Kidney (tissue), 13 donors: ENCODE measurements at regions not wholly inside any gene's neighbourhood (a gene's known extent, or its start where the extent isn't known, plus 50 kb on each side); places are given as distances from the start of the nearest gene placed in this dataset.

ENCODE experiments used
- DNase-seq, 5 donors: peaks; one replicate each; pipeline ENCODE4 v3.0.0-alpha.2; 2013 to 2020
- FAIRE-seq: peaks from 2 replicates; lab custom pipeline; 2012; peaks lifted over from hg19 to GRCh38; lab: Jason Lieb, UNC
- H3K27ac ChIP-seq, 2 donors: one replicate each; pipeline ENCODE4 v1.7.0; 2013; ENCODE audit warnings: low read depth in 2 of 2, low read length in 2 of 2, inconsistent platforms in 1 of 2
- H3K27me3 ChIP-seq: one replicate; pipeline ENCODE4 v1.7.1; 2013; ENCODE audit warnings: low read length, inconsistent platforms; ENCODE audit not compliant: control insufficient read depth, insufficient read depth
- H3K36me3 ChIP-seq, 3 donors: one replicate each; pipeline versions ENCODE4 v1.7.0 to v1.7.1; 2013; ENCODE audit warnings: low read length in 3 of 3, control low read depth in 1 of 3, inconsistent platforms in 1 of 3; ENCODE audit not compliant: insufficient read depth in 3 of 3, control insufficient read depth in 2 of 3
- H3K4me1 ChIP-seq, 3 donors: one replicate each; pipeline versions ENCODE4 v1.7.0 to v1.7.1; 2013; ENCODE audit warnings: low read length in 3 of 3, inconsistent platforms in 1 of 3, low read depth in 1 of 3; ENCODE audit not compliant: control insufficient read depth in 2 of 3, insufficient read depth in 2 of 3
- H3K4me3 ChIP-seq, 3 donors: one replicate each; pipeline versions ENCODE4 v1.7.0 to v1.8.1; 2013; ENCODE audit warnings: low read length in 3 of 3, control low read depth in 1 of 3, inconsistent platforms in 1 of 3
- H3K9ac ChIP-seq, 3 donors: one replicate each; pipeline versions ENCODE4 v1.7.0 to v1.7.1; 2013; ENCODE audit warnings: low read length in 3 of 3, control low read depth in 1 of 3, inconsistent platforms in 1 of 3
- H3K9me3 ChIP-seq, 3 donors: one replicate each; pipeline versions ENCODE4 v1.7.0 to v1.7.1; 2013; ENCODE audit warnings: low read length in 3 of 3, control low read depth in 1 of 3, inconsistent platforms in 1 of 3; ENCODE audit not compliant: control insufficient read depth in 2 of 3, insufficient read depth in 1 of 3
- CTCF ChIP-seq: IDR thresholded peaks from 3 replicates; pipeline ENCODE4 v1.5.1; 2012; ENCODE audit warnings: mild to moderate bottlenecking, moderate library complexity, borderline replicate concordance; ENCODE audit not compliant: insufficient read depth; ENCODE audit errors: extremely low read depth
- intact Hi-C: fragments of 100-400 bp; cut with DNase I; formaldehyde crosslinking; loops from one replicate; pipeline ENCODE4 v1.11.1; 2022
- donor health status: control.
- donor health status: control.
- donor health status: control.
- donor health status: control.
- donor health status: control.
- donor health status: DM: yes; HTN: yes; CAD: no.
- donor health status: Normal renal cell carcinoma (clear cell type).

DNA sequence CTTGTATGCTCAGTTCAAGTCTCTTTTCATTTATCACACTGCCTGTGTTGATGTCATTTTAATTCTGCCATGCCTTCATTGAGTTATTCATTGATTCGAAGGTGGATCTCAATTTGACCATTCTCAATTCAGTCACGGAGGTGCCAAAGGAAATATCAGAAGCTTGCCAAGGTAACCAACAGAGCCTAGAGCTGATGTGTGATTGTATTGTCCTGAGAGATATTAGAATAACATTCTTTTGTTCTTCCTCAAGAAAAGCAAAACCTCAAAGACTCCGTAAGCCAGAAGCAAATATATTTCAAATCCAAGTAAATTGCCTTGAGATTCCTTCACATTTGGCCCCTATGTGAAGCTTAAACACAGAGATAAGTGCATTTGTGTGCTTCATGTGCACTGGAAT lies 345.3 kb downstream of the CXCL12 start:
- peaks cover 0 to 4% (median 0%) of the 10 kb centered on the region in 3 donors for H3K9me3 ChIP-seq
- FAIRE-seq = no peak
- no peaks in the 10 kb centered on the region for H3K4me1 ChIP-seq
- H3K36me3 ChIP-seq = no peaks in the 10 kb centered on the region
- H3K27ac ChIP-seq = no peak overlapping the region
- H3K9ac ChIP-seq = no peak overlapping the region
- DNase-seq = no peak
- no peak overlapping the region for H3K4me3 ChIP-seq
- no peaks in the 10 kb centered on the region for H3K27me3 ChIP-seq
- no peak for TF ChIP-seq CTCF
- intact Hi-C loops = no loop called here

DNA sequence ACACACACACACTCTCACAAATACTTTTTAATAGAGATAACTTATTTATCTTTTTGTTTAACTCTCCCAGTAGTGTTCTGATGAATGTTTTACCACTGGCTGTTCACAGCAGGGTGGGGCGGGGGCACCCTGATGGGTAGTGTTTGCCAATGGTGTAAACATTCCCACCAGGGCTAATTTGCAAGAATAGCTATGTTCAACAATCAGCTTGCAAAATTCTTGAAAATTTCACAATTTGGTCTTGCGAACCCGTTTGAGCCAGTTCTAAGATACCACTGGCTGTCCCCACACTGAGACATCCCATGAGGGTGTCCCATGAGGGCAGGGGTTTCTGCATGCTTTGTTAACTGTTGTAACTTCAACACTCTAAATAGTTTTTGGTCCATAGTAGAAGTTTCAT lies 348.5 kb downstream of the CXCL12 start:
- H3K4me1 ChIP-seq = no peaks in the 10 kb centered on the region
- H3K9ac ChIP-seq = no peak overlapping the region
- TF ChIP-seq CTCF = no peak
- DNase-seq = no peak
- H3K9me3 ChIP-seq = peaks cover 0 to 4% (median 0%) of the 10 kb centered on the region in 3 donors
- no peak for FAIRE-seq
- no peaks in the 10 kb centered on the region for H3K36me3 ChIP-seq
- H3K27me3 ChIP-seq = no peaks in the 10 kb centered on the region
- intact Hi-C loops = no loop called here
- no peak overlapping the region for H3K27ac ChIP-seq
- H3K4me3 ChIP-seq = no peak overlapping the region

- intact Hi-C loops = no loop called here
Measured at GRCh38 chr10:44035474-44036197, 349.3 kb downstream of the CXCL12 start.

More at GRCh38 chr10:44035474-44036197, 349.3 kb downstream of the CXCL12 start:
- DNase-seq = no peak
- Histone ChIP-seq H3K9ac (no peak overlapping the region), H3K36me3 (no peaks in the 10 kb centered on the region), H3K27ac (no peak overlapping the region), H3K27me3 (no peaks in the 10 kb centered on the region), H3K4me1 (no peaks in the 10 kb centered on the region), H3K4me3 (no peak overlapping the region), H3K9me3 (peaks cover 0 to under 1% (median 0%) of the 10 kb centered on the region in 3 donors)
- no peak for TF ChIP-seq CTCF
- FAIRE-seq = no peak
